Astrocyte (in vitro differentiated cells and primary cell): ENCODE measurements at regions not wholly inside any gene's neighbourhood (a gene's known extent, or its start where the extent isn't known, plus 50 kb on each side); places are given as distances from the start of the nearest gene placed in this dataset.

Source experiments
- DNase-seq: peaks from one replicate; pipeline ENCODE4 v3.0.0-alpha.2; 2010; ENCODE audit warnings: low read depth
- FAIRE-seq: peaks from 2 replicates; lab custom pipeline; 2011; peaks lifted over from hg19 to GRCh38; lab: Jason Lieb, UNC
- H2AFZ ChIP-seq: 2 replicates; pipeline ENCODE4 v1.6.0; 2012; ENCODE audit warnings: low read depth, low read length, inconsistent platforms
- H3K27ac ChIP-seq: 2 replicates; pipeline ENCODE4 v1.5.1; 2011; ENCODE audit warnings: low read depth, low read length, inconsistent platforms
- H3K27me3 ChIP-seq: 2 replicates; pipeline ENCODE4 v1.6.0; 2011; ENCODE audit warnings: low read length, inconsistent platforms; ENCODE audit not compliant: insufficient read depth
- H3K36me3 ChIP-seq: 2 replicates; pipeline ENCODE4 v1.5.1; 2011; ENCODE audit warnings: low read length, inconsistent platforms; ENCODE audit not compliant: insufficient read depth
- H3K4me1 ChIP-seq: 2 replicates; pipeline ENCODE4 v1.5.1; 2011; ENCODE audit warnings: low read length, inconsistent platforms; ENCODE audit not compliant: insufficient read depth
- H3K4me2 ChIP-seq: 2 replicates; pipeline ENCODE4 v1.6.0; 2012; ENCODE audit warnings: low read length, inconsistent platforms
- H3K4me3 ChIP-seq: 2 replicates; pipeline ENCODE4 v1.5.1; 2011; ENCODE audit warnings: low read depth, mild to moderate bottlenecking, low read length, inconsistent platforms; ENCODE audit not compliant: insufficient read depth
- H3K79me2 ChIP-seq: 2 replicates; pipeline ENCODE4 v1.6.0; 2012; ENCODE audit warnings: mild to moderate bottlenecking, low read length, inconsistent platforms; ENCODE audit not compliant: insufficient read depth
- H3K9ac ChIP-seq: 2 replicates; pipeline ENCODE4 v1.6.0; 2012; ENCODE audit warnings: mild to moderate bottlenecking, low read length, inconsistent platforms
- H3K9me3 ChIP-seq: 2 replicates; pipeline ENCODE4 v1.5.1; 2012; ENCODE audit warnings: low read depth, mild to moderate bottlenecking, low read length, inconsistent platforms; ENCODE audit not compliant: insufficient read depth
- H4K20me1 ChIP-seq: 2 replicates; pipeline ENCODE4 v1.6.0; 2012; ENCODE audit warnings: low read length, inconsistent platforms; ENCODE audit not compliant: insufficient read depth
- H3K27ac Mint-ChIP-seq: one replicate; pipeline ENCODE4 v1.8.0; 2021; ENCODE audit warnings: mild to moderate bottlenecking, mixed read lengths; ENCODE audit not compliant: unreplicated experiment
- H3K27me3 Mint-ChIP-seq: one replicate; pipeline ENCODE4 v1.8.0; 2021; ENCODE audit warnings: low read depth, mixed read lengths; ENCODE audit not compliant: unreplicated experiment
- H3K36me3 Mint-ChIP-seq: one replicate; pipeline ENCODE4 v1.8.0; 2021; ENCODE audit warnings: low read depth, mixed read lengths; ENCODE audit not compliant: unreplicated experiment
- H3K4me1 Mint-ChIP-seq: one replicate; pipeline ENCODE4 v1.8.0; 2021; ENCODE audit warnings: low read depth, mixed read lengths; ENCODE audit not compliant: unreplicated experiment
- H3K4me3 Mint-ChIP-seq: one replicate; pipeline ENCODE4 v1.8.0; 2021; ENCODE audit warnings: mild to moderate bottlenecking, moderate library complexity, mixed read lengths; ENCODE audit not compliant: unreplicated experiment
- H3K9me3 Mint-ChIP-seq: one replicate; pipeline ENCODE4 v1.8.0; 2021; ENCODE audit warnings: mild to moderate bottlenecking, mixed read lengths; ENCODE audit not compliant: unreplicated experiment
- CTCF ChIP-seq: IDR thresholded peaks from 2 replicates; pipeline ENCODE4 v1.5.1; 2011; ENCODE audit warnings: low read depth, mild to moderate bottlenecking, inconsistent platforms, low read length, moderate library complexity; ENCODE audit not compliant: insufficient read depth
- EZH2 ChIP-seq: IDR thresholded peaks from 2 replicates; pipeline ENCODE4 v1.6.1; 2012; ENCODE audit warnings: mild to moderate bottlenecking, low read length, inconsistent platforms; ENCODE audit not compliant: insufficient read depth

GRCh38 chr11:130804306-130805076 is 111.8 kb downstream of the SNX19 start:
- H2AFZ ChIP-seq = no peak overlapping the region
- Mint-ChIP-seq H3K36me3 (no peaks in the 10 kb centered on the region), H3K4me1 (peaks cover 10% of the 10 kb centered on the region), H3K27ac (no peak overlapping the region), H3K9me3 (peaks cover 1% of the 10 kb centered on the region), H3K27me3 (peaks cover 3% of the 10 kb centered on the region), H3K4me3 (no peak overlapping the region)
- H3K9me3 ChIP-seq = no peaks in the 10 kb centered on the region
- DNase-seq (no peak), FAIRE-seq (no peak)
- H3K27ac ChIP-seq = no peak overlapping the region
- H4K20me1 ChIP-seq = no peaks in the 10 kb centered on the region
- peaks cover 9% of the 10 kb centered on the region for H3K4me1 ChIP-seq
- no peaks in the 10 kb centered on the region for H3K79me2 ChIP-seq
- no peak overlapping the region for H3K4me2 ChIP-seq
- H3K27me3 ChIP-seq = no peaks in the 10 kb centered on the region
- no peak overlapping the region for H3K9ac ChIP-seq
- TF ChIP-seq EZH2 (no peak), CTCF (no peak)
- H3K36me3 ChIP-seq = no peaks in the 10 kb centered on the region
- no peak overlapping the region for H3K4me3 ChIP-seq

GRCh38 chr11:130806746-130807145 is 109.5 kb downstream of the SNX19 start:
- Mint-ChIP-seq H3K36me3 (no peaks in the 10 kb centered on the region), H3K4me1 (peaks cover 5% of the 10 kb centered on the region), H3K27ac (no peak overlapping the region), H3K4me3 (no peak overlapping the region), H3K9me3 (no peaks in the 10 kb centered on the region), H3K27me3 (peaks cover 8% of the 10 kb centered on the region)
- FAIRE-seq (no peak), DNase-seq (no peak)
- no peak overlapping the region for H3K4me2 ChIP-seq
- no peaks in the 10 kb centered on the region for H4K20me1 ChIP-seq
- no peak overlapping the region for H3K4me3 ChIP-seq
- H3K4me1 ChIP-seq = peaks cover 4% of the 10 kb centered on the region
- H3K27ac ChIP-seq = no peak overlapping the region
- no peaks in the 10 kb centered on the region for H3K79me2 ChIP-seq
- no peaks in the 10 kb centered on the region for H3K36me3 ChIP-seq
- no peaks in the 10 kb centered on the region for H3K9me3 ChIP-seq
- no peak overlapping the region for H2AFZ ChIP-seq
- H3K9ac ChIP-seq = no peak overlapping the region
- TF ChIP-seq CTCF (no peak), EZH2 (no peak)
- H3K27me3 ChIP-seq = no peaks in the 10 kb centered on the region

- Histone ChIP-seq H3K4me3 (no peak overlapping the region), H3K36me3 (no peaks in the 10 kb centered on the region), H3K27ac (no peak overlapping the region), H4K20me1 (no peaks in the 10 kb centered on the region), H3K9me3 (no peaks in the 10 kb centered on the region), H3K27me3 (no peaks in the 10 kb centered on the region), H2AFZ (no peak overlapping the region), H3K4me1 (no peaks in the 10 kb centered on the region), H3K4me2 (no peak overlapping the region), H3K9ac (no peak overlapping the region), H3K79me2 (no peaks in the 10 kb centered on the region)
- FAIRE-seq (no peak), DNase-seq (peak; percentile 40)
- no peak for TF ChIP-seq EZH2
- TF ChIP-seq CTCF = no peak
- Mint-ChIP-seq H3K9me3 (no peaks in the 10 kb centered on the region), H3K36me3 (no peaks in the 10 kb centered on the region), H3K4me1 (no peaks in the 10 kb centered on the region), H3K27me3 (peaks cover 19% of the 10 kb centered on the region), H3K27ac (no peak overlapping the region), H3K4me3 (no peak overlapping the region)
Measured at GRCh38 chr11:130808541-130808940, 107.7 kb downstream of the SNX19 start.
